Natural killer cell (primary cell): ENCODE measurements at regions not wholly inside any gene's neighbourhood (a gene's known extent, or its start where the extent isn't known, plus 50 kb on each side); places are given as distances from the start of the nearest gene placed in this dataset.

Source experiments
- ATAC-seq, 3 donors: fragments of 150-1000 bp in 2 of 3; fragments of 200-7000 bp in 1 of 3; cut with Tn5 transposase; 1 replicate in 1 of 3; 2 replicates in 2 of 3; pipeline ENCODE4 v1.10.0; 2021; ENCODE audit warnings: mild to moderate bottlenecking in 2 of 3, moderate library complexity in 2 of 3
- DNase-seq, 2 donors: peaks; one replicate each; pipeline versions ENCODE4 v3.0.0 to v3.0.0-alpha.2; 2013 to 2021; ENCODE audit warnings: mixed read lengths in 1 of 2
- H3K27ac ChIP-seq: one replicate; pipeline ENCODE4 v1.5.1; 2013; ENCODE audit warnings: mild to moderate bottlenecking, low read length
- H3K27me3 ChIP-seq: one replicate; pipeline ENCODE4 v1.6.1; 2013; ENCODE audit warnings: low read length; ENCODE audit not compliant: control insufficient read depth, insufficient read depth
- H3K36me3 ChIP-seq: one replicate; pipeline ENCODE4 v1.6.1; 2013; ENCODE audit warnings: low read length; ENCODE audit not compliant: control insufficient read depth, insufficient read depth
- H3K4me1 ChIP-seq: one replicate; pipeline ENCODE4 v1.6.1; 2013; ENCODE audit warnings: low read length; ENCODE audit not compliant: control insufficient read depth, insufficient read depth
- H3K4me3 ChIP-seq: one replicate; pipeline ENCODE4 v1.5.1; 2013; ENCODE audit warnings: low read length
- H3K9me3 ChIP-seq: one replicate; pipeline ENCODE4 v1.6.1; 2013; ENCODE audit warnings: low read length; ENCODE audit not compliant: control insufficient read depth, insufficient read depth
- H3K27ac Mint-ChIP-seq, 2 donors: one replicate each; pipeline ENCODE4 v1.8.0; 2022; ENCODE audit warnings: mild to moderate bottlenecking in 2 of 2, mixed read lengths in 2 of 2, moderate library complexity in 1 of 2
- H3K27me3 Mint-ChIP-seq, 2 donors: one replicate each; pipeline ENCODE4 v1.8.0; 2022; ENCODE audit warnings: low read depth in 2 of 2, mixed read lengths in 2 of 2
- H3K36me3 Mint-ChIP-seq: one replicate; pipeline ENCODE4 v1.8.0; 2022; ENCODE audit warnings: mixed read lengths
- H3K4me1 Mint-ChIP-seq, 2 donors: one replicate each; pipeline ENCODE4 v1.8.0; 2022; ENCODE audit warnings: mixed read lengths in 2 of 2
- H3K4me3 Mint-ChIP-seq: one replicate; pipeline ENCODE4 v1.8.0; 2022; ENCODE audit warnings: mild to moderate bottlenecking, moderate library complexity, mixed read lengths
- H3K9me3 Mint-ChIP-seq, 2 donors: one replicate each; pipeline ENCODE4 v1.8.0; 2022; ENCODE audit warnings: mixed read lengths in 2 of 2
- CTCF ChIP-seq: fragments of 200-600 bp; IDR thresholded peaks from one replicate; pipeline ENCODE4 v1.8.0; 2022; ENCODE audit warnings: antibody characterized with exemption
- WGBS: methylation state at CpG from one replicate; pipeline ENCODE4 v1.1.7; 2013; ENCODE audit warnings: missing lambda C conversion rate; ENCODE audit not compliant: insufficient coverage; 5-methylcytosine and 5-hydroxymethylcytosine counted together
- intact Hi-C: fragments of 100-400 bp; cut with micrococcal nuclease; formaldehyde crosslinking; loops from one replicate; pipeline ENCODE4 v1.14.2; 2022

- peaks cover 3% of the 10 kb centered on the region for H3K9me3 ChIP-seq
- H3K4me3 Mint-ChIP-seq = no peak overlapping the region
- H3K36me3 Mint-ChIP-seq = no peaks in the 10 kb centered on the region
- 38% methylated on average over 1 of the region's 2 CpGs for WGBS
- H3K4me3 ChIP-seq = no peak overlapping the region
- peaks cover 8 to 12% of the 10 kb centered on the region in 2 donors for H3K9me3 Mint-ChIP-seq
- no peak overlapping the region for H3K27ac ChIP-seq
- H3K4me1 ChIP-seq = no peaks in the 10 kb centered on the region
- no peak for DNase-seq
- H3K27me3 Mint-ChIP-seq = no peaks in the 10 kb centered on the region
- intact Hi-C loops = no loop called here
- no peak overlapping the region for H3K27ac Mint-ChIP-seq
- no peak for ATAC-seq
- H3K27me3 ChIP-seq = no peaks in the 10 kb centered on the region
- no peaks in the 10 kb centered on the region for H3K36me3 ChIP-seq
- no peaks in the 10 kb centered on the region for H3K4me1 Mint-ChIP-seq
- TF ChIP-seq CTCF = no peak
These were observed 1431.0 kb upstream of the SPRY2 start for GRCh38 chr13:81771951-81772350.

- no peak overlapping the region for H3K27ac Mint-ChIP-seq
- peaks cover 11 to 18% of the 10 kb centered on the region in 2 donors for H3K9me3 Mint-ChIP-seq
- H3K36me3 Mint-ChIP-seq = peaks cover 2% of the 10 kb centered on the region
- no peaks in the 10 kb centered on the region for H3K4me1 Mint-ChIP-seq
- no peaks in the 10 kb centered on the region for H3K36me3 ChIP-seq
- no CpG with 5 or more reads among the region's 2 CpGs for WGBS
- no peaks in the 10 kb centered on the region for H3K27me3 Mint-ChIP-seq
- peaks cover 3% of the 10 kb centered on the region for H3K9me3 ChIP-seq
- H3K27me3 ChIP-seq = no peaks in the 10 kb centered on the region
- no peak for ATAC-seq
- no peak overlapping the region for H3K27ac ChIP-seq
- DNase-seq = no peak
- no peak for TF ChIP-seq CTCF
- intact Hi-C loops = no loop called here
- no peak overlapping the region for H3K4me3 ChIP-seq
- H3K4me1 ChIP-seq = no peaks in the 10 kb centered on the region
- H3K4me3 Mint-ChIP-seq = no peak overlapping the region
These were observed 1430.1 kb upstream of the SPRY2 start for GRCh38 chr13:81770868-81771505.

GRCh38 chr13:81762449-81762848, 1421.5 kb upstream of the SPRY2 start:
- peaks cover 17 to 18% of the 10 kb centered on the region in 2 donors for H3K9me3 Mint-ChIP-seq
- Histone ChIP-seq H3K9me3 (peaks cover 7% of the 10 kb centered on the region), H3K4me1 (no peaks in the 10 kb centered on the region), H3K4me3 (no peak overlapping the region), H3K27ac (no peak overlapping the region), H3K36me3 (no peaks in the 10 kb centered on the region), H3K27me3 (no peaks in the 10 kb centered on the region)
- H3K27ac Mint-ChIP-seq = no peak overlapping the region
- H3K4me1 Mint-ChIP-seq = no peaks in the 10 kb centered on the region
- 100% methylated on average over 1 of the region's 1 CpG for WGBS
- ATAC-seq (no peak), DNase-seq (no peak)
- no peak for TF ChIP-seq CTCF
- no peaks in the 10 kb centered on the region for H3K27me3 Mint-ChIP-seq
- no peak overlapping the region for H3K4me3 Mint-ChIP-seq
- intact Hi-C loops = no loop called here
- H3K36me3 Mint-ChIP-seq = peaks cover 6% of the 10 kb centered on the region

- 96% methylated on average over 2 of the region's 2 CpGs for WGBS
- no peak for TF ChIP-seq CTCF
These were observed 1419.4 kb upstream of the SPRY2 start for GRCh38 chr13:81760316-81760715.

More at GRCh38 chr13:81760316-81760715, 1419.4 kb upstream of the SPRY2 start:
- Mint-ChIP-seq H3K4me3 (no peak overlapping the region), H3K27ac (no peak overlapping the region), H3K9me3 (peaks cover 10 to 16% of the 10 kb centered on the region in 2 donors), H3K27me3 (no peaks in the 10 kb centered on the region), H3K4me1 (no peaks in the 10 kb centered on the region), H3K36me3 (no peaks in the 10 kb centered on the region)
- H3K4me1 ChIP-seq = no peaks in the 10 kb centered on the region
- H3K36me3 ChIP-seq = no peaks in the 10 kb centered on the region
- H3K27ac ChIP-seq = no peak overlapping the region
- H3K9me3 ChIP-seq = peaks cover 9% of the 10 kb centered on the region
- no peak for ATAC-seq
- intact Hi-C loops = no loop called here
- no peaks in the 10 kb centered on the region for H3K27me3 ChIP-seq
- H3K4me3 ChIP-seq = no peak overlapping the region
- DNase-seq = no peak
